SK-N-SH (cell line): ENCODE measurements at regions not wholly inside any gene's neighbourhood (a gene's known extent, or its start where the extent isn't known, plus 50 kb on each side); places are given as distances from the start of the nearest gene placed in this dataset.

ENCODE experiments used
- CTCF ChIA-PET: fragments of 300-600, 350-600 bp; formaldehyde crosslinking; extraction: SDS; loops from one replicate; lab custom pipeline; 2021; lab: Yijun Ruan, JAX
- POLR2A ChIA-PET: fragments of 350-600 bp; sonication (Branson Sonifier 250); formaldehyde crosslinking; extraction: SDS; loops from one replicate; lab custom pipeline; 2020; ENCODE audit warnings: antibody characterized with exemption, inconsistent platforms; lab: Yijun Ruan, JAX
- DNase-seq: peaks from one replicate; pipeline ENCODE4 v3.0.0; 2012
- H2AFZ ChIP-seq: fragments of 200-600 bp; sonication (generic); 2 replicates; pipeline ENCODE4 v1.8.1; 2016; ENCODE audit warnings: antibody characterized with exemption, mild to moderate bottlenecking, low read depth
- H3F3A ChIP-seq: fragments of 200-600 bp; sonication (generic); replicated peaks from 2 replicates; pipeline ENCODE3; 2016; ENCODE audit warnings: antibody characterized with exemption, mild to moderate bottlenecking; ENCODE audit not compliant: insufficient read depth
- H3K27ac ChIP-seq, 2 experiments: fragments of 200-500 bp in 1 of 2; fragments of 200-600 bp in 1 of 2; sonication (Bioruptor generic) in 1 of 2; sonication (generic), shearing (Covaris generic) in 1 of 2; 2 replicates each; pipeline versions ENCODE4 v1.5.1 to v1.6.1; 2014 to 2016; ENCODE audit warnings: low read depth in 2 of 2, inconsistent platforms in 1 of 2, low read length in 1 of 2, mild to moderate bottlenecking in 1 of 2, mixed read lengths in 1 of 2
- H3K27me3 ChIP-seq: fragments of 200-600 bp; sonication (generic), shearing (Covaris generic); 2 replicates; pipeline ENCODE4 v1.6.1; 2016; ENCODE audit warnings: mixed run types; ENCODE audit not compliant: insufficient read depth
- H3K36me3 ChIP-seq, 2 experiments: fragments of 200-500 bp in 1 of 2; fragments of 200-600 bp in 1 of 2; sonication (Bioruptor generic) in 1 of 2; sonication (generic) in 1 of 2; replicated peaks in 1 of 2; 2 replicates each; pipeline versions ENCODE3 to v1.5.1; 2014 to 2016; ENCODE audit warnings: low read length in 1 of 2, mild to moderate bottlenecking in 1 of 2; ENCODE audit not compliant: insufficient read depth in 2 of 2, control insufficient read depth in 1 of 2
- H3K4me1 ChIP-seq, 2 experiments: fragments of 200-500 bp in 1 of 2; fragments of 200-600 bp in 1 of 2; sonication (Bioruptor generic) in 1 of 2; sonication (generic), shearing (Covaris generic) in 1 of 2; 2 replicates each; pipeline versions ENCODE4 v1.5.1 to v1.6.1; 2014 to 2016; ENCODE audit warnings: low read depth in 1 of 2, low read length in 1 of 2, mixed run types in 1 of 2; ENCODE audit not compliant: insufficient read depth in 2 of 2, control insufficient read depth in 1 of 2
- H3K4me2 ChIP-seq: fragments of 200-600 bp; sonication (generic), shearing (Covaris generic); 2 replicates; pipeline ENCODE4 v1.6.1; 2017; ENCODE audit warnings: mixed run types
- H3K4me3 ChIP-seq, 2 experiments: fragments of 200-500 bp in 1 of 2; fragments of 200-600 bp in 1 of 2; sonication (Bioruptor generic) in 1 of 2; sonication (generic), shearing (Covaris generic) in 1 of 2; 2 replicates each; pipeline versions ENCODE4 v1.5.1 to v1.8.1; 2014 to 2016; ENCODE audit warnings: low read depth in 2 of 2, inconsistent platforms in 1 of 2, low read length in 1 of 2, mild to moderate bottlenecking in 1 of 2, mixed read lengths in 1 of 2, moderate library complexity in 1 of 2
- H3K79me2 ChIP-seq: fragments of 200-600 bp; sonication (generic); 2 replicates; pipeline ENCODE4 v1.8.1; 2017; ENCODE audit warnings: mild to moderate bottlenecking; ENCODE audit not compliant: insufficient read depth
- H3K9ac ChIP-seq: fragments of 200-600 bp; sonication (generic); 2 replicates; pipeline ENCODE4 v1.6.1; 2017; ENCODE audit warnings: mixed run types
- H3K9me2 ChIP-seq: fragments of 200-600 bp; sonication (generic); 2 replicates; pipeline ENCODE4 v1.6.1; 2017; ENCODE audit warnings: mixed run types
- H3K9me3 ChIP-seq: fragments of 200-600 bp; sonication (generic); 2 replicates; pipeline ENCODE4 v1.6.1; 2017; ENCODE audit warnings: mixed run types, mild to moderate bottlenecking, moderate library complexity
- H4K20me1 ChIP-seq: fragments of 200-600 bp; sonication (generic); 2 replicates; pipeline ENCODE4 v1.6.1; 2017; ENCODE audit warnings: mild to moderate bottlenecking, mixed run types; ENCODE audit not compliant: insufficient read depth
- CHD2 ChIP-seq: fragments of 150-350 bp; IDR thresholded peaks from 2 replicates; pipeline ENCODE4 v1.6.1; 2018; ENCODE audit warnings: low read length; ENCODE audit not compliant: partially characterized antibody
- ELF1 ChIP-seq: IDR thresholded peaks from 2 replicates; pipeline ENCODE4 v1.4.0; 2012
- NRF1 ChIP-seq: IDR thresholded peaks from 2 replicates; pipeline ENCODE4 v1.6.1; 2012; ENCODE audit warnings: low read depth, mild to moderate bottlenecking, low read length
- POLR2AphosphoS5 ChIP-seq: IDR thresholded peaks from 2 replicates; pipeline ENCODE4 v1.6.1; 2012; ENCODE audit warnings: low read depth, low read length
- TAF1 ChIP-seq: IDR thresholded peaks from 2 replicates; pipeline ENCODE4 v1.6.1; 2012; ENCODE audit warnings: low read depth, mild to moderate bottlenecking, low read length, moderate library complexity, borderline replicate concordance
- TCF12 ChIP-seq: IDR thresholded peaks from 2 replicates; pipeline ENCODE4 v1.4.0; 2012
- TEAD4 ChIP-seq: IDR thresholded peaks from 2 replicates; pipeline ENCODE4 v1.4.0; 2012; ENCODE audit warnings: mild to moderate bottlenecking, borderline replicate concordance; ENCODE audit not compliant: insufficient read depth
- WGBS: methylation state at CpG from one replicate; pipeline ENCODE4 v1.1.6; 2017; ENCODE audit warnings: low lambda C conversion rate; 5-methylcytosine and 5-hydroxymethylcytosine counted together
- TF ChIP-seq, protein P1 (sequence below): IDR thresholded peaks from 2 replicates; pipeline ENCODE4; 2012
- TF ChIP-seq, protein P2 (sequence below): IDR thresholded peaks from 2 replicates; pipeline ENCODE4 v1.4.0; 2012; ENCODE audit warnings: low read depth, borderline replicate concordance
- TF ChIP-seq, protein P3 (sequence below): IDR thresholded peaks from 2 replicates; pipeline ENCODE4 v1.6.1; 2012; ENCODE audit warnings: mild to moderate bottlenecking, low read depth, low read length, moderate library complexity

DNA sequence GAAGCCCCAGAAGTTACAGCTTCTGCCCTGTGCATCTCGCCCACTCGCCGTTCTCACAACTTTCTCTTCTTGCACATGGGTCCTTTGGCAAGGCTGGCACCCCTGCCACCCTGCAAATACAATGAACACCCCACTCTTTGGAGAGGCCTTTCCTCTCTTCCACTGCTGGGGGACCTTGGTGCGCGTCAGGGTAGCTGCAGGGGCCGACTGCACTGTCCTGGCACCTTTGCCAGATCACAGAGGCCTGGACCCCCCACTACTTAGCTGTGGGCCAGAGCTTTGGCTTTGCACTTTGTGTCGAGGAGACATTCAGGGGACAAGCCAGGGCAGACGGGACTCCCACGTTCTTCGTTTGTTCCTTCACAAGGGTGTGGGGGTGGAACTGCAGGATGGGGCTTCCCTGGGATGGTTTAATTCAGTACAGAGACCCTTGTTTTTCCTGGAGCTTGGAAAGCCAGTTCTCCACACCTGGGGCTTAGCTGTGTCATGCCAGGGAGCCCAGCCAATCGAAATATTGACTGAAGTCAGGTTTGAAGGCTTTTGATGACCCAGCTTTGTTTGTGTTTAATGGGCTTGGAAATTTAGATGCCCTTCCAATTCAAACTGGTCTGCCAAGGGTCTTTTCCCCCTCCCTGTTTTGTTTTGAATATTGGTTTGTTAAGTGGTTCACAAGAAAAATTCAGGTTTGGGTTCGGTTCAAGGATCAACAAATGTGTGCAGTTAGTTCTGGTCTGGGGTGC is 256.1 kb upstream of the TLE3 start:
- 81% methylated on average over 8 of the region's 12 CpGs for WGBS
- Histone ChIP-seq H3K9ac (no peak overlapping the region), H3F3A (no peaks in the 10 kb centered on the region), H3K9me3 (no peaks in the 10 kb centered on the region), H3K4me2 (no peak overlapping the region), H4K20me1 (no peaks in the 10 kb centered on the region), H3K79me2 (no peaks in the 10 kb centered on the region), H3K4me3 (no peak overlapping the region), H3K4me1 (peaks cover 0 to 32% of the 10 kb centered on the region in 2 experiments; a peak in 2 of 4 replicates), H3K27me3 (peaks cover 4% of the 10 kb centered on the region; the same call in 1 of the 2 replicates), H2AFZ (no peak overlapping the region), H3K9me2 (no peaks in the 10 kb centered on the region), H3K27ac (no peak overlapping the region), H3K36me3 (no peaks in the 10 kb centered on the region)
- TF ChIP-seq, protein P1, sequence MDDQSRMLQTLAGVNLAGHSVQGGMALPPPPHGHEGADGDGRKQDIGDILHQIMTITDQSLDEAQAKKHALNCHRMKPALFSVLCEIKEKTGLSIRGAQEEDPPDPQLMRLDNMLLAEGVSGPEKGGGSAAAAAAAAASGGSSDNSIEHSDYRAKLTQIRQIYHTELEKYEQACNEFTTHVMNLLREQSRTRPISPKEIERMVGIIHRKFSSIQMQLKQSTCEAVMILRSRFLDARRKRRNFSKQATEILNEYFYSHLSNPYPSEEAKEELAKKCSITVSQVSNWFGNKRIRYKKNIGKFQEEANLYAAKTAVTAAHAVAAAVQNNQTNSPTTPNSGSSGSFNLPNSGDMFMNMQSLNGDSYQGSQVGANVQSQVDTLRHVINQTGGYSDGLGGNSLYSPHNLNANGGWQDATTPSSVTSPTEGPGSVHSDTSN: no peak
- TF ChIP-seq POLR2AphosphoS5 (no peak), TAF1 (no peak), ELF1 (no peak), NRF1 (no peak), CHD2 (no peak), TCF12 (no peak), TEAD4 (no peak)
- TF ChIP-seq, protein P2, sequence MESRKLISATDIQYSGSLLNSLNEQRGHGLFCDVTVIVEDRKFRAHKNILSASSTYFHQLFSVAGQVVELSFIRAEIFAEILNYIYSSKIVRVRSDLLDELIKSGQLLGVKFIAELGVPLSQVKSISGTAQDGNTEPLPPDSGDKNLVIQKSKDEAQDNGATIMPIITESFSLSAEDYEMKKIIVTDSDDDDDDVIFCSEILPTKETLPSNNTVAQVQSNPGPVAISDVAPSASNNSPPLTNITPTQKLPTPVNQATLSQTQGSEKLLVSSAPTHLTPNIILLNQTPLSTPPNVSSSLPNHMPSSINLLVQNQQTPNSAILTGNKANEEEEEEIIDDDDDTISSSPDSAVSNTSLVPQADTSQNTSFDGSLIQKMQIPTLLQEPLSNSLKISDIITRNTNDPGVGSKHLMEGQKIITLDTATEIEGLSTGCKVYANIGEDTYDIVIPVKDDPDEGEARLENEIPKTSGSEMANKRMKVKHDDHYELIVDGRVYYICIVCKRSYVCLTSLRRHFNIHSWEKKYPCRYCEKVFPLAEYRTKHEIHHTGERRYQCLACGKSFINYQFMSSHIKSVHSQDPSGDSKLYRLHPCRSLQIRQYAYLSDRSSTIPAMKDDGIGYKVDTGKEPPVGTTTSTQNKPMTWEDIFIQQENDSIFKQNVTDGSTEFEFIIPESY: no peak
- TF ChIP-seq, protein P3, sequence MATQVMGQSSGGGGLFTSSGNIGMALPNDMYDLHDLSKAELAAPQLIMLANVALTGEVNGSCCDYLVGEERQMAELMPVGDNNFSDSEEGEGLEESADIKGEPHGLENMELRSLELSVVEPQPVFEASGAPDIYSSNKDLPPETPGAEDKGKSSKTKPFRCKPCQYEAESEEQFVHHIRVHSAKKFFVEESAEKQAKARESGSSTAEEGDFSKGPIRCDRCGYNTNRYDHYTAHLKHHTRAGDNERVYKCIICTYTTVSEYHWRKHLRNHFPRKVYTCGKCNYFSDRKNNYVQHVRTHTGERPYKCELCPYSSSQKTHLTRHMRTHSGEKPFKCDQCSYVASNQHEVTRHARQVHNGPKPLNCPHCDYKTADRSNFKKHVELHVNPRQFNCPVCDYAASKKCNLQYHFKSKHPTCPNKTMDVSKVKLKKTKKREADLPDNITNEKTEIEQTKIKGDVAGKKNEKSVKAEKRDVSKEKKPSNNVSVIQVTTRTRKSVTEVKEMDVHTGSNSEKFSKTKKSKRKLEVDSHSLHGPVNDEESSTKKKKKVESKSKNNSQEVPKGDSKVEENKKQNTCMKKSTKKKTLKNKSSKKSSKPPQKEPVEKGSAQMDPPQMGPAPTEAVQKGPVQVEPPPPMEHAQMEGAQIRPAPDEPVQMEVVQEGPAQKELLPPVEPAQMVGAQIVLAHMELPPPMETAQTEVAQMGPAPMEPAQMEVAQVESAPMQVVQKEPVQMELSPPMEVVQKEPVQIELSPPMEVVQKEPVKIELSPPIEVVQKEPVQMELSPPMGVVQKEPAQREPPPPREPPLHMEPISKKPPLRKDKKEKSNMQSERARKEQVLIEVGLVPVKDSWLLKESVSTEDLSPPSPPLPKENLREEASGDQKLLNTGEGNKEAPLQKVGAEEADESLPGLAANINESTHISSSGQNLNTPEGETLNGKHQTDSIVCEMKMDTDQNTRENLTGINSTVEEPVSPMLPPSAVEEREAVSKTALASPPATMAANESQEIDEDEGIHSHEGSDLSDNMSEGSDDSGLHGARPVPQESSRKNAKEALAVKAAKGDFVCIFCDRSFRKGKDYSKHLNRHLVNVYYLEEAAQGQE: no peak
- no peak for DNase-seq
- CTCF ChIA-PET: interaction anchor here (1.1 to 1.8 kb wide), 4 partner anchors 9 to 625 kb away, joined by 3 to 4 read pairs (median 4); no protein-coding TSS in a partner anchor
- POLR2A ChIA-PET: interaction anchor here (0.6 kb wide), 1 partner anchor 253 kb away, joined by 3 read pairs; no protein-coding TSS in a partner anchor
